Suprapubic skin (tissue), 4 donors: ENCODE measurements at regions not wholly inside any gene's neighbourhood (a gene's known extent, or its start where the extent isn't known, plus 50 kb on each side); places are given as distances from the start of the nearest gene placed in this dataset.

Experiments used
- DNase-seq, 2 donors: peaks; one replicate each; pipeline ENCODE4 v3.0.0-alpha.2; 2019; ENCODE audit warnings: low spot score in 2 of 2
- H3K27ac ChIP-seq: fragments of 200-600 bp; sonication (generic); one replicate; pipeline ENCODE4 v1.5.1; 2019
- H3K27me3 ChIP-seq: fragments of 200-600 bp; sonication (generic); one replicate; pipeline ENCODE4 v1.5.1; 2019
- H3K36me3 ChIP-seq: fragments of 200-600 bp; sonication (generic); one replicate; pipeline ENCODE4 v1.5.1; 2019
- H3K4me1 ChIP-seq: fragments of 200-600 bp; sonication (generic); one replicate; pipeline ENCODE4 v1.5.1; 2019
- H3K4me3 ChIP-seq: fragments of 200-600 bp; sonication (generic); one replicate; pipeline ENCODE4 v1.5.1; 2019; ENCODE audit warnings: mild to moderate bottlenecking
- H3K9me3 ChIP-seq: fragments of 200-600 bp; sonication (generic); one replicate; pipeline ENCODE4 v1.5.1; 2019
- EP300 ChIP-seq: sonication (generic); formaldehyde crosslinking; IDR thresholded peaks from one replicate; pipeline ENCODE4 v1.6.1; 2017; ENCODE audit warnings: antibody characterized with exemption
- POLR2A ChIP-seq, 2 donors: fragments of 450-650 bp; IDR thresholded peaks; one replicate each; pipeline ENCODE4 v1.6.1; 2017; ENCODE audit warnings: antibody characterized with exemption in 2 of 2, mild to moderate bottlenecking in 2 of 2, moderate library complexity in 2 of 2
- POLR2AphosphoS5 ChIP-seq, 3 donors: sonication (generic); formaldehyde crosslinking; IDR thresholded peaks; one replicate each; pipeline ENCODE4 v1.6.1; 2017; ENCODE audit warnings: antibody characterized with exemption in 3 of 3
- WGBS: methylation state at CpG from one replicate; pipeline ENCODE4 v1.1.5; 2018; 5-methylcytosine and 5-hydroxymethylcytosine counted together
- TF ChIP-seq, protein P1 (sequence below), 2 donors: fragments of 200-600 bp in 1 of 2; fragments of 450-650 bp in 1 of 2; sonication (generic) in 1 of 2; IDR thresholded peaks; one replicate each; pipeline ENCODE4 v1.5.1; 2016 to 2019; ENCODE audit warnings: antibody characterized with exemption in 2 of 2, mild to moderate bottlenecking in 1 of 2, moderate library complexity in 1 of 2

DNA sequence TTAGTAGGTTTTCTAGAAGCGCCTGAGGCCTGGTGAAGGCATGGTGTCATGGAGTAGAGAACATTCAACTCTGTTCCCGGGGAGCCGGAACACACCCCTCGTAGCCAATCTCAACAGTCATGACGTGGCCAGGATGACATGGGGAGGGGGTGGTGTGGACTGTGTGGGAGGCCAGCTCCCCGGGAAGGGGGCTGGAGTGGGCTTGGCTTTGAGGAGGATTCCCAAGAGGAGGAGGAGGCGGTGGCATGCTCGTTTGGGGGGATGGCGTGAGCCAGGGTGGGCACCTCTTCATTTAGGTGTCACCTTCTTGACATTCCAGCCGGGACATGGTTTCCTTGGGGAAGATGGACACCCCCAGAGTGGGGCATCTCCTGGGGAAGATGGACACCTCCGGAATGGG, 257.5 kb downstream of the SEC14L1 start:
- Histone ChIP-seq H3K27me3 (no peaks in the 10 kb centered on the region), H3K36me3 (peaks cover 20% of the 10 kb centered on the region), H3K4me1 (peaks cover 64% of the 10 kb centered on the region), H3K4me3 (no peak overlapping the region), H3K9me3 (no peaks in the 10 kb centered on the region), H3K27ac (no peak overlapping the region)
- no peak for DNase-seq
- 87% methylated on average over 10 of the region's 11 CpGs for WGBS
- TF ChIP-seq EP300 (no peak), POLR2AphosphoS5 (IDR thresholded peaks at IDR 0.05) (no peak), POLR2A (IDR thresholded peaks at IDR 0.05) (no peak)

DNA sequence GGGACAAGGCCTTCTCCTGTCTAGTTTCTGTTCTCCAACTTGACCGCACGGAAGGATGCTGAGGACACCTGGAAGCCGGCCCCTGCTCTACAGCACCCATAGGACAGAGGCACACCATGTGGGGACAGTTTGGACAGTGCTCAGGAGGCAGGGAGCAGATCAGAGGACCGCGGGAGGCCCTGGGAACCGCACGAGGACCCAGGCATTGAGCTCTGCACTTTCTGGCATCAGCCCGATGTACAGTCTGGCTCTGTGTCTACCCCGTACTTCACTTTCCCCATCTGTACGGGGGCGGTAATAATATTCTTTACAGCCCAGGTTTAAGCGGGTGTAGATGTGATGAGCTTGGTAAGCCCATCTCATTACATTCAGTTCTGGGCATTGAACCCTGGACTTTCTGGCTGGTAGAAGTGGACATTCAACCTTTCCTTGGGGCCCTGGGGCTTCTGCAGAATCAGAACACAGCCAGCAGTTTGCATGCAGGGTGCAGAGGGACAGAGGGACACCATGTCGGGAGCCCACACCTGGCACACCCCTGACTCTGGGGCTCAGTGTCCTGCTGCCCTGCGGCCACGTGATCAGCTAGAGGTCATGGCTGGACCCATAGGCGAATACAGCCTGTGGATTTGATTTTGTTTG, 258.7 kb downstream of the SEC14L1 start:
- Histone ChIP-seq H3K9me3 (no peaks in the 10 kb centered on the region), H3K27me3 (no peaks in the 10 kb centered on the region), H3K4me3 (no peak overlapping the region), H3K36me3 (peaks cover 26% of the 10 kb centered on the region), H3K27ac (no peak overlapping the region), H3K4me1 (peaks cover 64% of the 10 kb centered on the region)
- WGBS, result 86% methylated on average over 15 of the region's 16 CpGs
- DNase-seq, result no peak
- TF ChIP-seq POLR2AphosphoS5 (IDR thresholded peaks at IDR 0.05) (no peak), POLR2A (IDR thresholded peaks at IDR 0.05) (no peak), EP300 (no peak)
- TF ChIP-seq, protein P1, sequence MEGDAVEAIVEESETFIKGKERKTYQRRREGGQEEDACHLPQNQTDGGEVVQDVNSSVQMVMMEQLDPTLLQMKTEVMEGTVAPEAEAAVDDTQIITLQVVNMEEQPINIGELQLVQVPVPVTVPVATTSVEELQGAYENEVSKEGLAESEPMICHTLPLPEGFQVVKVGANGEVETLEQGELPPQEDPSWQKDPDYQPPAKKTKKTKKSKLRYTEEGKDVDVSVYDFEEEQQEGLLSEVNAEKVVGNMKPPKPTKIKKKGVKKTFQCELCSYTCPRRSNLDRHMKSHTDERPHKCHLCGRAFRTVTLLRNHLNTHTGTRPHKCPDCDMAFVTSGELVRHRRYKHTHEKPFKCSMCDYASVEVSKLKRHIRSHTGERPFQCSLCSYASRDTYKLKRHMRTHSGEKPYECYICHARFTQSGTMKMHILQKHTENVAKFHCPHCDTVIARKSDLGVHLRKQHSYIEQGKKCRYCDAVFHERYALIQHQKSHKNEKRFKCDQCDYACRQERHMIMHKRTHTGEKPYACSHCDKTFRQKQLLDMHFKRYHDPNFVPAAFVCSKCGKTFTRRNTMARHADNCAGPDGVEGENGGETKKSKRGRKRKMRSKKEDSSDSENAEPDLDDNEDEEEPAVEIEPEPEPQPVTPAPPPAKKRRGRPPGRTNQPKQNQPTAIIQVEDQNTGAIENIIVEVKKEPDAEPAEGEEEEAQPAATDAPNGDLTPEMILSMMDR (IDR thresholded peaks at IDR 0.05), result no peak

DNA sequence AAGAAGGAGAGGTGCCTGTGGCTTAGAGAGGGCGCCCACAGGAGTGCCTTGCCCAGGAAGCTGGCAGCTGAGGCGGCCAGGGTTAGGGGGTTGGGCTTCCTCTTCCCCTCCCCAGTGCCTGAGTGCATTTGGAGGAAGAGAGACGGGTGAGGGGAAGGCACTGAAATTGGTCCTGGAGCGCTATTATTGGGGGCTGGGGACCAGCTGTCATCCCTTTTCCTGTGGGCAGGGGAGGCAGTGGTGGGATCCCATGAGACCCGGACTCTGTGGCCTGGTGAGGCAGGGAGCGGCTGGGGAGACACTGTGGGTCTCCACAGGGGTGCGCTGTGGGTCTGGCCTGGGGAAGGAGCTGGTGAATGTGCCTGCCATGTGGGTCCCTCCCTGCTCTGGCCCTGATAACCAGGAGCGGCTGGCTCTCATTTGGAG, 259.7 kb downstream of the SEC14L1 start:
- WGBS, result 48% methylated on average over 8 of the region's 8 CpGs
- TF ChIP-seq, protein P1 (IDR thresholded peaks at IDR 0.05), result peak; percentile 18 to 46
- TF ChIP-seq POLR2AphosphoS5 (IDR thresholded peaks at IDR 0.05), result no peak
- peak overlapping the region; percentile 46 for H3K27ac ChIP-seq
- H3K36me3 ChIP-seq, result peaks cover 26% of the 10 kb centered on the region
- no peaks in the 10 kb centered on the region for H3K27me3 ChIP-seq
- no peak for DNase-seq
- no peaks in the 10 kb centered on the region for H3K9me3 ChIP-seq
- peaks cover 65% of the 10 kb centered on the region for H3K4me1 ChIP-seq
- H3K4me3 ChIP-seq, result no peak overlapping the region

DNA sequence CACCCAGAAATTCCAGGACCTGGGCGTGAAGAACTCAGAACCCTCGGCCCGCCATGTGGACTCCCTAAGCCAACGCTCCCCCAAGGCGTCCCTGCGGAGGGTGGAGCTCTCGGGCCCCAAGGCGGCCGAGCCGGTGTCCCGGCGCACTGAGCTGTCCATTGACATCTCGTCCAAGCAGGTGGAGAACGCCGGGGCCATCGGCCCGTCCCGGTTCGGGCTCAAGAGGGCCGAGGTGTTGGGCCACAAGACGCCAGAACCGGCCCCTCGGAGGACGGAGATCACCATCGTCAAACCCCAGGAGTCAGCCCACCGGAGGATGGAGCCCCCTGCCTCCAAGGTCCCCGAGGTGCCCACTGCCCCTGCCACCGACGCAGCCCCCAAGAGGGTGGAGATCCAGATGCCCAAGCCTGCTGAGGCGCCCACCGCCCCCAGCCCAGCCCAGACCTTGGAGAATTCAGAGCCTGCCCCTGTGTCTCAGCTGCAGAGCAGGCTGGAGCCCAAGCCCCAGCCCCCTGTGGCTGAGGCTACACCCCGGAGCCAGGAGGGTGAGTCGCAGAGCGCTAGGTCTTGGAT, 261.5 kb downstream of the SEC14L1 start:
- TF ChIP-seq POLR2A (IDR thresholded peaks at IDR 0.05), result no peak
- no peak for TF ChIP-seq EP300
- TF ChIP-seq, protein P1 (IDR thresholded peaks at IDR 0.05), result no peak
- TF ChIP-seq POLR2AphosphoS5 (IDR thresholded peaks at IDR 0.05), result no peak
- Histone ChIP-seq H3K4me1 (peaks cover 62% of the 10 kb centered on the region), H3K4me3 (no peak overlapping the region), H3K27me3 (no peaks in the 10 kb centered on the region), H3K27ac (no peak overlapping the region), H3K36me3 (peaks cover 26% of the 10 kb centered on the region), H3K9me3 (no peaks in the 10 kb centered on the region)
- WGBS, result 91% methylated on average over 12 of the region's 34 CpGs
- no peak for DNase-seq

DNA sequence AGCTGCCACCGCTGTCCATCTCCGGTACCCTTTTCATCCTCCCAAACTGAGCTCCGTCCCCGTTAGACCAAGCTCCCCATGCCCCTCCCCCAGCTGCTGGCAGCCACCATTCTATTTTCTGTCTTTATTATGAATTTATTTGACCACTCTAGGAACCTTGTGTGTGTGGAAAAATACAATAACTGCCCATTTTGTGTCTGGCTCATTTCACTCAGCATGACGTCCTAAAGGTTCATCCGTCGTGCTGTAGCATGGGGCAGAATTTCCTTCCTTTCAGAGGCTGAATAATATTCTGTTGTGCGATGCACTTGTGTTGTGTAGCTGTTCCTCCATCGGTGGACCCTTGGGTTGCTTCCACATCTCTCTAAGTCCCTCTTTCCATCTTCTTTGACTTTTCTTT, 263.1 kb downstream of the SEC14L1 start:
- Histone ChIP-seq H3K27me3 (no peaks in the 10 kb centered on the region), H3K36me3 (peaks cover 26% of the 10 kb centered on the region), H3K4me1 (peaks cover 65% of the 10 kb centered on the region), H3K9me3 (no peaks in the 10 kb centered on the region), H3K27ac (peak overlapping the region; percentile 17), H3K4me3 (no peak overlapping the region)
- no peak for DNase-seq
- TF ChIP-seq, protein P1 (IDR thresholded peaks at IDR 0.05), result no peak
- no peak for TF ChIP-seq POLR2AphosphoS5 (IDR thresholded peaks at IDR 0.05)
- TF ChIP-seq POLR2A (IDR thresholded peaks at IDR 0.05), result no peak
- no peak for TF ChIP-seq EP300
- 81% methylated on average over 9 of the region's 9 CpGs for WGBS
